ENCODE measurements at regions not wholly inside any gene's neighbourhood (a gene's known extent, or its start where the extent isn't known, plus 50 kb on each side); places are given as distances from the start of the nearest gene placed in this dataset.

GRCh38 chr4:145341381-145341780 is 140.3 kb upstream of the SMAD1 start:
- H3K4me3 Mint-ChIP-seq: no peak overlapping the region
- no peaks in the 10 kb centered on the region for H3K9me3 Mint-ChIP-seq (ENCODE audit: insufficient read depth)
- CTCF ChIA-PET: no interaction called here
- H3K27ac Mint-ChIP-seq: no peak overlapping the region
- H3K36me3 Mint-ChIP-seq (ENCODE audit: low read depth): no peaks in the 10 kb centered on the region
- no peaks in the 10 kb centered on the region for H3K4me1 Mint-ChIP-seq (ENCODE audit: low read depth)
- peaks cover 3% of the 10 kb centered on the region for H3K27me3 Mint-ChIP-seq (ENCODE audit: low read depth)
- no peak for ATAC-seq
- DNase-seq: no peak
- POLR2A ChIA-PET: no interaction called here

- ChIA-PET POLR2A (no interaction called here), CTCF (no interaction called here)
- H3K27me3 Mint-ChIP-seq (ENCODE audit: low read depth): peaks cover 3% of the 10 kb centered on the region
- ATAC-seq (no peak), DNase-seq (no peak)
- H3K4me1 Mint-ChIP-seq (ENCODE audit: low read depth): no peaks in the 10 kb centered on the region
- no peak overlapping the region for H3K27ac Mint-ChIP-seq
- H3K9me3 Mint-ChIP-seq (ENCODE audit: insufficient read depth): no peaks in the 10 kb centered on the region
- H3K4me3 Mint-ChIP-seq: no peak overlapping the region
- H3K36me3 Mint-ChIP-seq (ENCODE audit: low read depth): no peaks in the 10 kb centered on the region
Observed at GRCh38 chr4:145340071-145340675, 141.5 kb upstream of the SMAD1 start.

GRCh38 chr4:145339075-145339725 is 142.5 kb upstream of the SMAD1 start:
- DNase-seq (no peak), ATAC-seq (no peak)
- Mint-ChIP-seq H3K4me1 (ENCODE audit: low read depth) (no peaks in the 10 kb centered on the region), H3K4me3 (no peak overlapping the region), H3K9me3 (ENCODE audit: insufficient read depth) (no peaks in the 10 kb centered on the region), H3K36me3 (ENCODE audit: low read depth) (no peaks in the 10 kb centered on the region), H3K27ac (no peak overlapping the region), H3K27me3 (ENCODE audit: low read depth) (peaks cover 3% of the 10 kb centered on the region)
- ChIA-PET CTCF (no interaction called here), POLR2A (no interaction called here)

- no peaks in the 10 kb centered on the region for H3K9me3 Mint-ChIP-seq (ENCODE audit: insufficient read depth)
- no peak overlapping the region for H3K4me3 Mint-ChIP-seq
- peaks cover 3% of the 10 kb centered on the region for H3K27me3 Mint-ChIP-seq (ENCODE audit: low read depth)
- CTCF ChIA-PET: no interaction called here
- H3K4me1 Mint-ChIP-seq (ENCODE audit: low read depth): no peaks in the 10 kb centered on the region
- POLR2A ChIA-PET: no interaction called here
- no peak overlapping the region for H3K27ac Mint-ChIP-seq
- ATAC-seq (no peak), DNase-seq (no peak)
- H3K36me3 Mint-ChIP-seq (ENCODE audit: low read depth): no peaks in the 10 kb centered on the region
Observed at GRCh38 chr4:145338568-145338967, 143.1 kb upstream of the SMAD1 start.

GRCh38 chr4:145337391-145337790 is 144.3 kb upstream of the SMAD1 start:
- no peak overlapping the region for H3K27ac Mint-ChIP-seq
- H3K9me3 Mint-ChIP-seq (ENCODE audit: insufficient read depth): no peaks in the 10 kb centered on the region
- H3K36me3 Mint-ChIP-seq (ENCODE audit: low read depth): no peaks in the 10 kb centered on the region
- no peaks in the 10 kb centered on the region for H3K4me1 Mint-ChIP-seq (ENCODE audit: low read depth)
- CTCF ChIA-PET: no interaction called here
- no peak overlapping the region for H3K4me3 Mint-ChIP-seq
- DNase-seq (no peak), ATAC-seq (no peak)
- POLR2A ChIA-PET: no interaction called here
- H3K27me3 Mint-ChIP-seq (ENCODE audit: low read depth): peaks cover 3% of the 10 kb centered on the region

- no peaks in the 10 kb centered on the region for H3K36me3 Mint-ChIP-seq (ENCODE audit: low read depth)
- ChIA-PET CTCF (no interaction called here), POLR2A (no interaction called here)
- H3K27me3 Mint-ChIP-seq (ENCODE audit: low read depth): no peaks in the 10 kb centered on the region
- no peaks in the 10 kb centered on the region for H3K4me1 Mint-ChIP-seq (ENCODE audit: low read depth)
- H3K4me3 Mint-ChIP-seq: no peak overlapping the region
- H3K9me3 Mint-ChIP-seq (ENCODE audit: insufficient read depth): no peaks in the 10 kb centered on the region
- H3K27ac Mint-ChIP-seq: no peak overlapping the region
- no peak for ATAC-seq
- no peak for DNase-seq
Observed at GRCh38 chr4:145333786-145334185, 147.9 kb upstream of the SMAD1 start.

GRCh38 chr4:145326491-145326890 is 146.1 kb upstream of the OTUD4 start:
- no peaks in the 10 kb centered on the region for H3K9me3 Mint-ChIP-seq (ENCODE audit: insufficient read depth)

GRCh38 chr4:145324161-145324560 is 143.8 kb upstream of the OTUD4 start:
- POLR2A ChIA-PET: no interaction called here
- CTCF ChIA-PET: no interaction called here
- H3K4me1 Mint-ChIP-seq (ENCODE audit: low read depth): no peaks in the 10 kb centered on the region
- no peak for DNase-seq
- peaks cover 3% of the 10 kb centered on the region for H3K27me3 Mint-ChIP-seq (ENCODE audit: low read depth)
- no peaks in the 10 kb centered on the region for H3K36me3 Mint-ChIP-seq (ENCODE audit: low read depth)
- no peaks in the 10 kb centered on the region for H3K9me3 Mint-ChIP-seq (ENCODE audit: insufficient read depth)
- ATAC-seq: no peak
- no peak overlapping the region for H3K4me3 Mint-ChIP-seq
- H3K27ac Mint-ChIP-seq: no peak overlapping the region

More at GRCh38 chr4:145326491-145326890, 146.1 kb upstream of the OTUD4 start:
- peaks cover 3% of the 10 kb centered on the region for H3K27me3 Mint-ChIP-seq (ENCODE audit: low read depth)
- no peaks in the 10 kb centered on the region for H3K4me1 Mint-ChIP-seq (ENCODE audit: low read depth)
- CTCF ChIA-PET: no interaction called here
- H3K4me3 Mint-ChIP-seq: no peak overlapping the region
- H3K36me3 Mint-ChIP-seq (ENCODE audit: low read depth): no peaks in the 10 kb centered on the region
- POLR2A ChIA-PET: no interaction called here
- ATAC-seq: no peak
- no peak for DNase-seq
- H3K27ac Mint-ChIP-seq: no peak overlapping the region

GRCh38 chr4:145320294-145320693 is 139.9 kb upstream of the OTUD4 start:
- no peak overlapping the region for H3K4me3 Mint-ChIP-seq
- H3K36me3 Mint-ChIP-seq (ENCODE audit: low read depth): no peaks in the 10 kb centered on the region
- CTCF ChIA-PET: no interaction called here
- H3K27me3 Mint-ChIP-seq (ENCODE audit: low read depth): no peaks in the 10 kb centered on the region
- POLR2A ChIA-PET: no interaction called here
- ATAC-seq: no peak
- no peaks in the 10 kb centered on the region for H3K4me1 Mint-ChIP-seq (ENCODE audit: low read depth)
- no peak for DNase-seq
- H3K27ac Mint-ChIP-seq: no peak overlapping the region
- H3K9me3 Mint-ChIP-seq (ENCODE audit: insufficient read depth): no peaks in the 10 kb centered on the region

- ATAC-seq (no peak), DNase-seq (no peak)
- no peak overlapping the region for H3K27ac Mint-ChIP-seq
- no peaks in the 10 kb centered on the region for H3K4me1 Mint-ChIP-seq (ENCODE audit: low read depth)
- no peaks in the 10 kb centered on the region for H3K9me3 Mint-ChIP-seq (ENCODE audit: insufficient read depth)
- H3K27me3 Mint-ChIP-seq (ENCODE audit: low read depth): no peaks in the 10 kb centered on the region
- ChIA-PET CTCF (no interaction called here), POLR2A (no interaction called here)
- no peak overlapping the region for H3K4me3 Mint-ChIP-seq
- no peaks in the 10 kb centered on the region for H3K36me3 Mint-ChIP-seq (ENCODE audit: low read depth)
Observed at GRCh38 chr4:145319751-145320150, 139.4 kb upstream of the OTUD4 start.

- Mint-ChIP-seq H3K4me3 (no peak overlapping the region), H3K4me1 (ENCODE audit: low read depth) (no peaks in the 10 kb centered on the region), H3K27me3 (ENCODE audit: low read depth) (no peaks in the 10 kb centered on the region), H3K9me3 (ENCODE audit: insufficient read depth) (no peaks in the 10 kb centered on the region), H3K27ac (no peak overlapping the region), H3K36me3 (ENCODE audit: low read depth) (no peaks in the 10 kb centered on the region)
- DNase-seq (no peak), ATAC-seq (no peak)
- CTCF ChIA-PET: no interaction called here
- POLR2A ChIA-PET: no interaction called here
Observed at GRCh38 chr4:145316897-145317574, 136.6 kb upstream of the OTUD4 start.

GRCh38 chr4:145315811-145316225 is 135.4 kb upstream of the OTUD4 start:
- H3K4me1 Mint-ChIP-seq (ENCODE audit: low read depth): no peaks in the 10 kb centered on the region
- no peaks in the 10 kb centered on the region for H3K27me3 Mint-ChIP-seq (ENCODE audit: low read depth)
- ATAC-seq (no peak), DNase-seq (no peak)
- no peak overlapping the region for H3K27ac Mint-ChIP-seq
- ChIA-PET POLR2A (no interaction called here), CTCF (no interaction called here)
- no peak overlapping the region for H3K4me3 Mint-ChIP-seq
- no peaks in the 10 kb centered on the region for H3K36me3 Mint-ChIP-seq (ENCODE audit: low read depth)
- no peaks in the 10 kb centered on the region for H3K9me3 Mint-ChIP-seq (ENCODE audit: insufficient read depth)

GRCh38 chr4:145308598-145308997 is 128.2 kb upstream of the OTUD4 start:
- ChIA-PET CTCF (no interaction called here), POLR2A (no interaction called here)
- H3K9me3 Mint-ChIP-seq (ENCODE audit: insufficient read depth): no peaks in the 10 kb centered on the region
- no peaks in the 10 kb centered on the region for H3K27me3 Mint-ChIP-seq (ENCODE audit: low read depth)
- ATAC-seq: no peak
- no peak overlapping the region for H3K27ac Mint-ChIP-seq
- H3K36me3 Mint-ChIP-seq (ENCODE audit: low read depth): no peaks in the 10 kb centered on the region
- peaks cover 12% of the 10 kb centered on the region for H3K4me1 Mint-ChIP-seq (ENCODE audit: low read depth)
- no peak overlapping the region for H3K4me3 Mint-ChIP-seq
- no peak for DNase-seq

Data from activated CD8-positive, alpha-beta T cell treated with anti-CD3 and anti-CD28 coated beads, Interleukin-2, amount 10 ng/mL, durations not matched to agents 7 days and 5 days (primary cell).